HG02798 (cell line): ENCODE measurements at regions not wholly inside any gene's neighbourhood (a gene's known extent, or its start where the extent isn't known, plus 50 kb on each side); places are given as distances from the start of the nearest gene placed in this dataset.

Experiments used
- ATAC-seq: cut with Tn5 transposase; IDR thresholded peaks from one replicate; pipeline ENCODE4 v1.9.1; 2021; ENCODE audit warnings: mild to moderate bottlenecking; ENCODE audit not compliant: unreplicated experiment, poor library complexity

- no peak for ATAC-seq
Observed at GRCh38 chr18:43213816-43214215, 63.5 kb downstream of the SYT4 start.

DNA sequence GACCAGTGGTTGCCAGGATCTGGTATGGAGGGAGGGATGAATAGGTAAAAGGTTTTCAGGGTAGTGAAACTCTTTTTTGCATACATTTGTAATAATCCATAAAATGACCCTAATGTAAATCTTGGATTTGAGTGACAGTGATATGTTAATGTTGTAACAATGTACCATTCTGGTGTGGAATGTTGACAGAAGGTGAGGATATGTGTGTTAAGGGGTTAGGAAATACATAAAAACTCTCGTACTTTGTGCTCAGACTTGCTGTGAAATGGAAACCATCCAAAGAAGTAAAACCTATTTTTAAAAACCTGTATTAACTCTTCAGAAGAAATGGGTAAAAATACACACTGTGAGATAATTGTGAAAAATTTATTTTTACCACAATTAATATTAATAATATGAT is 66.2 kb downstream of the SYT4 start:
- ATAC-seq, result no peak

DNA sequence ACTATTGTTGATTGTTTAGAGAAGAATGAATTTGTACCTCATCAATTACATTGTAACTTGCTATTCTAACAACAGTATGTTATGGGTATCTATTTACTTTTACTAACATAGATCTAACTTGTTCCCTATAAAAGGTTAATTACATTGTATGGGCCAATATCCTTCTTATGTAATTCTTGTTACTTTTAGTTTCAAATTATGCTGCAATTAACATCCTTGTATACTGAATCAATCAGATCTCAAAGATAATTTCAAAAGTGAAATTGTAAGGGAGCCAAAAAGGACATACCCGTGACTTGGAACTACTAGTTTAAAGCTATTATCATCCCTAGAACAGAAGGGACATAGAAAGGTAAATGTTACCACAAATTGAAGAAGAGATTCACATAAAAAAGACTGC is 79.9 kb upstream of the RIT2 start:
- ATAC-seq, result no peak

DNA sequence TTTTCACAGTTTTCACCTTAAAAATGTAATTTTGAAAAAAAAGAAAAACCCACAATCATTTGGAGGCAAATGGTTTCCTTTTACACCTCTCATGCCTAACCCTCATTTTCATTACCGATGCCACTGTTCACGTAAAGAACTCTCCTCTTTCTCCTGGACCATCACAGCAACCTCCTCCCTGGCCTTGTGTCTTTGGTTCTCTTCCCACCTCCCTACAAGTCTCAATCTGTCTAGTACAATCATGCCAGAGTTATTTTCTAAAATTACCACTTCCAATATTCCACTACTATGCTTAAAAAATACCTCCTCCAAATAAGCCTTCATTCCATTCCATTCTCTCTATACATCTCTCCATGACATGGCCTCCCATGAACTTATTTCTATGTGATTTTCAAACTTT is 77.9 kb upstream of the RIT2 start:
- ATAC-seq, result no peak

DNA sequence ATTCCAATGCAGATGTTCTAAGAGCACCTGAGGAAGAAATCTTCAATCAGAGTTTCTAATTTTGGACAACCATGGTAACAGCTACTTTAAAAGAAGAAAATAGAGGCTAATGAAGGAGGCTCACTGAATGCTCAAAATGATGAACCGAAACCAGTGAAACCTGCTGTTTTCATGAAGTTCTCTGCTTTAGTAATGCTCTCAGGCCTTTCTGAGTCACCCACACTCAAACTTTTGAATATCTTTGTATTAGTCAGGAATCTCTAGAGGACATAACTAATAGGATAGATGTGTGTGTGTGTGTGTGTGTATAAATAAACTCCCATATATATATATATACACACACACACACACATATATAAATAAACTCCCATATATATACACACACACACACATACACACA is 76.9 kb upstream of the RIT2 start:
- ATAC-seq, result peak; percentile 81

GRCh38 chr18:43181711-43182110 is 66.2 kb upstream of the RIT2 start:
- ATAC-seq, result no peak

DNA sequence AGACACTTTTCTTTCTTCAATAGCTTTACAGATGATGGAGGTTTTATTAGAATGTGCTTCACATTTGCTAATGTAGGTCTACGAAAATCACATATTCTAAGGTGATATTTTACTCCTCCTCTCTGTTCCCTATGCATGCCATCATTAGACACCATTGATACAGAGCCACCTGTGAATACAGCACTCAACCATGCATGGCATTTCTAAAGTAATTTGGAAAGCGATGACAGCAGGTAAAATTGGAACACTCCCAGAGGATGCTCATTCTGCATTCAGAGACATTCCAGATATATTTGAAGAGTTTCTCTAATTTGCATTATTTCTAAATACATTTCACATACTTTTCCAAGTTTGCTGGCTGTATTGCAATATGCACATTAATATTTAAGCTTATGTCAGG is 65.3 kb upstream of the RIT2 start:
- ATAC-seq, result no peak

DNA sequence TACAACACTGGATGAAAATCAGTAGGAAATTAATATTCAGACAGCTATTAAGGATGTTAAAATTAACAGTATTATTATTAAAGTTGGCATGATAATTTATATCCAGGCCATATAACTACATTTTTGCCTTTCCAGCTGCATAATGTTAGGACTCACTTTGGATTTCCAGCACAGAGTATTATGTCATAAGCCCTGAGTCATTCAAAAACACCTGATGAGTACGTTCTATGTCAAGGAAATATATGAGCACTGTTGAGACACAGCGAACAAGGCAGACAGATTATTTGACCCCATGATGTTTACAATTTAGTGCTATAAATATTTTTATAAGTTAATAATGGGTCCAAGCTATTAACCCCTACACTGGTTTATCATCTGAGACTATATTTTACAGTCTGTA is 59.8 kb upstream of the RIT2 start:
- ATAC-seq, result no peak

DNA sequence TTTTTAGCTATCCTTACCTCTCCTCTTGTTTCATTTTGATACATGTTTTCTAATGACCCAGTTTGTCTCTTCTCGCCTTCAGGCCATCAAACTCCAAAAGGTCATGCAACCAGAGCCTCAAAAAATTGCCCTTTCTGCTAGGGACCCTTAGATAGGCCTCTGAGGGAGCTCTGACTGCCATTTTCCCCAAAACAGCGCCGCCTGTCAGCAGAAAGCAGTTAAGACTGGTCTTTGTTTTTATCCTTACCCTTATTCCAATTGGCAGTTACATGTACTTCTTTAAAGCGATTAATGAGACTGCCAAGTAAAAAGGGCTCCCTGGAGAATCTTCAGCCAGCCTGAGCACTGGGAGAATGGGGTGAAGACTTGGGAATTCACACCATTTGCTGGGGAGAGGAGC is 55.1 kb upstream of the RIT2 start:
- ATAC-seq, result no peak
